ENCODE measurements at regions not wholly inside any gene's neighbourhood (a gene's known extent, or its start where the extent isn't known, plus 50 kb on each side); places are given as distances from the start of the nearest gene placed in this dataset.
A peak's percentile ranks its signal among the peaks of the same experiment; 100 is the strongest.

- no peak for TF ChIP-seq CTCF (IDR thresholded peaks at IDR 0.05)
- no peak for FAIRE-seq
- DNase-seq = no peak
- intact Hi-C loops (cut with DNase I) = no loop called here
- no peaks in the 10 kb centered on the region for H3K36me3 ChIP-seq
- H3K9me3 ChIP-seq = no peaks in the 10 kb centered on the region
- H3K4me3 ChIP-seq = no peak overlapping the region
- H3K27ac ChIP-seq = no peak overlapping the region
- no peak for ATAC-seq
- no peaks in the 10 kb centered on the region for H3K4me1 ChIP-seq
- no peaks in the 10 kb centered on the region for H3K27me3 ChIP-seq
Measured at GRCh38 chr9:11443631-11444030, 830.8 kb upstream of the PTPRD start.

- FAIRE-seq (no peak), DNase-seq (no peak), ATAC-seq (peak in 2 of 4 donors; percentile 32 to 45)
- Histone ChIP-seq H3K9me3 (no peaks in the 10 kb centered on the region), H3K27ac (no peak overlapping the region), H3K36me3 (no peaks in the 10 kb centered on the region), H3K4me1 (no peaks in the 10 kb centered on the region), H3K4me3 (no peak overlapping the region), H3K27me3 (no peaks in the 10 kb centered on the region)
- no peak for TF ChIP-seq CTCF (IDR thresholded peaks at IDR 0.05)
- intact Hi-C loops (cut with DNase I) = no loop called here
- 27 to 28% methylated on average over 6 of the region's 6 CpGs for WGBS, 2 donors
Measured at GRCh38 chr9:11457825-11458790, 845.3 kb upstream of the PTPRD start.

GRCh38 chr9:11469745-11470144 lies 856.9 kb upstream of the PTPRD start:
- H3K27ac ChIP-seq = no peak overlapping the region
- intact Hi-C loops (cut with DNase I) = no loop called here
- H3K4me3 ChIP-seq = no peak overlapping the region
- no peaks in the 10 kb centered on the region for H3K9me3 ChIP-seq
- H3K27me3 ChIP-seq = no peaks in the 10 kb centered on the region
- ATAC-seq (no peak), DNase-seq (no peak), FAIRE-seq (no peak)
- 80 to 89% methylated on average over 1 of the region's 1 CpG for WGBS, 2 donors
- H3K4me1 ChIP-seq = no peaks in the 10 kb centered on the region
- no peaks in the 10 kb centered on the region for H3K36me3 ChIP-seq
- no peak for TF ChIP-seq CTCF (IDR thresholded peaks at IDR 0.05)

GRCh38 chr9:11471321-11471720 lies 858.5 kb upstream of the PTPRD start:
- FAIRE-seq (no peak), DNase-seq (peak in 1 of 6 donors; percentile 43), ATAC-seq (no peak)
- 64 to 70% methylated on average over 9 of the region's 9 CpGs for WGBS, 2 donors
- no peaks in the 10 kb centered on the region for H3K4me1 ChIP-seq
- intact Hi-C loops (cut with DNase I) = no loop called here
- H3K9me3 ChIP-seq = no peaks in the 10 kb centered on the region
- no peaks in the 10 kb centered on the region for H3K27me3 ChIP-seq
- H3K36me3 ChIP-seq = no peaks in the 10 kb centered on the region
- no peak overlapping the region for H3K27ac ChIP-seq
- TF ChIP-seq CTCF (IDR thresholded peaks at IDR 0.05) = no peak
- no peak overlapping the region for H3K4me3 ChIP-seq

- Histone ChIP-seq H3K36me3 (no peaks in the 10 kb centered on the region), H3K27me3 (no peaks in the 10 kb centered on the region), H3K4me1 (no peaks in the 10 kb centered on the region), H3K4me3 (no peak overlapping the region), H3K9me3 (no peaks in the 10 kb centered on the region), H3K27ac (no peak overlapping the region)
- TF ChIP-seq CTCF (IDR thresholded peaks at IDR 0.05) = no peak
- DNase-seq = peak in 1 of 6 donors; percentile 24
- ATAC-seq = no peak
- WGBS, 2 donors = 75 to 78% methylated on average over 9 of the region's 9 CpGs
- intact Hi-C loops (cut with DNase I) = no loop called here
- no peak for FAIRE-seq
Measured at GRCh38 chr9:11500780-11501179, 888.0 kb upstream of the PTPRD start.

All from pancreas (tissue), 10 donors.